ENCODE measurements at regions not wholly inside any gene's neighbourhood (a gene's known extent, or its start where the extent isn't known, plus 50 kb on each side); places are given as distances from the start of the nearest gene placed in this dataset.

GRCh38 chr22:49106096-49106841 is 721.4 kb downstream of the BRD1 start:
- H3K27me3 ChIP-seq (replicated peaks; ENCODE audit: insufficient read depth, low read length) = peaks cover 84% of the 10 kb centered on the region
- no peak for DNase-seq
- H4K20me1 ChIP-seq (ENCODE audit: insufficient read depth, low read length) = no peaks in the 10 kb centered on the region
- H3K9me2 ChIP-seq (replicated peaks; ENCODE audit: insufficient read depth, low read length) = no peaks in the 10 kb centered on the region
- no peaks in the 10 kb centered on the region for H3K79me2 ChIP-seq (ENCODE audit: low read length)
- TF ChIP-seq EZH2 (optimal IDR thresholded peaks at IDR 0.05; ENCODE audit: low read depth, low read length) (no peak), EZH2phosphoT487 (IDR thresholded peaks at IDR 0.05; ENCODE audit: low read length) (no peak), CTCF (IDR thresholded peaks at IDR 0.05; ENCODE audit: low read length) (no peak)
- H3K4me3 ChIP-seq (ENCODE audit: low read length) = no peak overlapping the region
- no peaks in the 10 kb centered on the region for H3F3A ChIP-seq (ENCODE audit: insufficient read depth, low read length)
- H3K4me2 ChIP-seq (ENCODE audit: low read depth, low read length) = no peak overlapping the region
- H3K27ac ChIP-seq (ENCODE audit: low read length) = no peak overlapping the region
- no peaks in the 10 kb centered on the region for H3K9me3 ChIP-seq (replicated peaks; ENCODE audit: insufficient read depth, low read length)
- H2AFZ ChIP-seq (ENCODE audit: low read length) = no peak overlapping the region
- no peaks in the 10 kb centered on the region for H3K36me3 ChIP-seq (replicated peaks; ENCODE audit: insufficient read depth, low read length)
- no peaks in the 10 kb centered on the region for H3K4me1 ChIP-seq (ENCODE audit: low read length)
- H3K9ac ChIP-seq (ENCODE audit: low read length) = no peak overlapping the region

- no peak overlapping the region for H3K4me3 ChIP-seq (ENCODE audit: low read length)
- H3K9me2 ChIP-seq (replicated peaks; ENCODE audit: insufficient read depth, low read length) = no peaks in the 10 kb centered on the region
- no peak overlapping the region for H2AFZ ChIP-seq (ENCODE audit: low read length)
- no peaks in the 10 kb centered on the region for H3K9me3 ChIP-seq (replicated peaks; ENCODE audit: insufficient read depth, low read length)
- no peak for DNase-seq
- H3F3A ChIP-seq (ENCODE audit: insufficient read depth, low read length) = no peaks in the 10 kb centered on the region
- H3K27me3 ChIP-seq (replicated peaks; ENCODE audit: insufficient read depth, low read length) = peaks cover 84% of the 10 kb centered on the region
- no peak overlapping the region for H3K27ac ChIP-seq (ENCODE audit: low read length)
- no peak overlapping the region for H3K9ac ChIP-seq (ENCODE audit: low read length)
- no peaks in the 10 kb centered on the region for H3K36me3 ChIP-seq (replicated peaks; ENCODE audit: insufficient read depth, low read length)
- no peaks in the 10 kb centered on the region for H4K20me1 ChIP-seq (ENCODE audit: insufficient read depth, low read length)
- H3K79me2 ChIP-seq (ENCODE audit: low read length) = no peaks in the 10 kb centered on the region
- H3K4me2 ChIP-seq (ENCODE audit: low read depth, low read length) = no peak overlapping the region
- TF ChIP-seq EZH2 (optimal IDR thresholded peaks at IDR 0.05; ENCODE audit: low read depth, low read length) (no peak), CTCF (IDR thresholded peaks at IDR 0.05; ENCODE audit: low read length) (no peak), EZH2phosphoT487 (IDR thresholded peaks at IDR 0.05; ENCODE audit: low read length) (no peak)
- no peaks in the 10 kb centered on the region for H3K4me1 ChIP-seq (ENCODE audit: low read length)
These were observed 723.2 kb downstream of the BRD1 start for GRCh38 chr22:49104434-49104833.

- H3F3A ChIP-seq (ENCODE audit: insufficient read depth, low read length) = no peaks in the 10 kb centered on the region
- no peak overlapping the region for H3K4me3 ChIP-seq (ENCODE audit: low read length)
- no peaks in the 10 kb centered on the region for H3K79me2 ChIP-seq (ENCODE audit: low read length)
- no peak for DNase-seq
- H4K20me1 ChIP-seq (ENCODE audit: insufficient read depth, low read length) = no peaks in the 10 kb centered on the region
- no peak overlapping the region for H2AFZ ChIP-seq (ENCODE audit: low read length)
- H3K4me2 ChIP-seq (ENCODE audit: low read depth, low read length) = no peak overlapping the region
- H3K9me3 ChIP-seq (replicated peaks; ENCODE audit: insufficient read depth, low read length) = no peaks in the 10 kb centered on the region
- H3K36me3 ChIP-seq (replicated peaks; ENCODE audit: insufficient read depth, low read length) = no peaks in the 10 kb centered on the region
- H3K9me2 ChIP-seq (replicated peaks; ENCODE audit: insufficient read depth, low read length) = no peaks in the 10 kb centered on the region
- peaks cover 81% of the 10 kb centered on the region for H3K27me3 ChIP-seq (replicated peaks; ENCODE audit: insufficient read depth, low read length)
- H3K4me1 ChIP-seq (ENCODE audit: low read length) = no peaks in the 10 kb centered on the region
- TF ChIP-seq CTCF (IDR thresholded peaks at IDR 0.05; ENCODE audit: low read length) = no peak
- TF ChIP-seq EZH2phosphoT487 (IDR thresholded peaks at IDR 0.05; ENCODE audit: low read length) = no peak
- no peak for TF ChIP-seq EZH2 (optimal IDR thresholded peaks at IDR 0.05; ENCODE audit: low read depth, low read length)
- no peak overlapping the region for H3K27ac ChIP-seq (ENCODE audit: low read length)
- H3K9ac ChIP-seq (ENCODE audit: low read length) = no peak overlapping the region
These were observed 724.2 kb downstream of the BRD1 start for GRCh38 chr22:49103314-49104059.

Data from MM.1S (cell line).